ENCODE measurements at regions not wholly inside any gene's neighbourhood (a gene's known extent, or its start where the extent isn't known, plus 50 kb on each side); places are given as distances from the start of the nearest gene placed in this dataset.

GRCh38 chr2:134081238-134081938, 172.5 kb upstream of the MGAT5 start:
- Histone ChIP-seq H3K9ac (replicated peaks in 1 of 4; ENCODE audit: extremely low read depth in 1 of 4, low read depth in 3 of 4, low read length in 3 of 4) (no peak overlapping the region), H3K4me3 (ENCODE audit: extremely low read depth in 1 of 4, insufficient read depth in 2 of 4, low read depth in 3 of 4, low read length in 4 of 4) (no peak overlapping the region), H2AFZ (ENCODE audit: low read length) (no peak overlapping the region), H3K23me2 (ENCODE audit: low read depth, low read length) (no peaks in the 10 kb centered on the region; the same call in 1 of the 2 replicates), H3K79me1 (ENCODE audit: low read depth, low read length) (no peaks in the 10 kb centered on the region), H3K9me3 (ENCODE audit: insufficient read depth in 2 of 2, low read depth in 1 of 2, low read length in 1 of 2) (no peaks in the 10 kb centered on the region), H4K8ac (ENCODE audit: extremely low read depth, insufficient read depth, low read length) (no peak overlapping the region), H4K5ac (ENCODE audit: insufficient read length, low read depth, low read length) (no peak overlapping the region), H3K23ac (ENCODE audit: insufficient read length) (no peak overlapping the region), H3K4ac (replicated peaks; ENCODE audit: insufficient read length, low read depth, low read length) (no peak overlapping the region), H3K4me2 (ENCODE audit: insufficient read depth in 1 of 2, low read depth in 2 of 2, low read length in 2 of 2) (no peak overlapping the region; a peak in 1 of 4 replicates), H3K27me3 (replicated peaks in 1 of 4; ENCODE audit: control insufficient read depth in 3 of 4, extremely low read depth in 1 of 4, insufficient read depth in 3 of 4, low read length in 3 of 4) (no peaks in the 10 kb centered on the region), H3K27ac (ENCODE audit: low read depth, low read length) (no peak overlapping the region), H2BK120ac (replicated peaks; ENCODE audit: low read depth, low read length) (no peak overlapping the region), H4K20me1 (replicated peaks in 1 of 2; ENCODE audit: control insufficient read depth in 1 of 2, insufficient read depth in 2 of 2, low read length in 2 of 2) (no peaks in the 10 kb centered on the region), H2AK5ac (ENCODE audit: low read depth, low read length) (no peak overlapping the region), H3K18ac (ENCODE audit: extremely low read depth, low read length) (peak overlapping the region; percentile 42; the same call in 1 of the 2 replicates), H3K56ac (replicated peaks; ENCODE audit: insufficient read length, low read depth, low read length) (no peak overlapping the region), H4K91ac (replicated peaks; ENCODE audit: insufficient read length, low read length) (no peak overlapping the region), H3K4me1 (replicated peaks in 1 of 4; ENCODE audit: control insufficient read depth in 3 of 4, insufficient read depth in 4 of 4, low read length in 3 of 4) (peaks cover 1 to 12% (median 10%) of the 10 kb centered on the region in 4 experiments; a peak in 3 of 7 replicates), H3K14ac (ENCODE audit: insufficient read length) (no peak overlapping the region), H3K79me2 (ENCODE audit: control insufficient read depth in 1 of 2, insufficient read depth in 2 of 2, low read length in 2 of 2) (no peaks in the 10 kb centered on the region), H3K36me3 (ENCODE audit: control insufficient read depth in 2 of 4, insufficient read depth in 4 of 4, low read length in 3 of 4) (no peaks in the 10 kb centered on the region), H2BK15ac (ENCODE audit: low read length) (peak overlapping the region; percentile 40; the same call in 1 of the 2 replicates), H2BK20ac (ENCODE audit: low read length) (no peak overlapping the region; the same call in 1 of the 2 replicates), H2BK12ac (ENCODE audit: low read depth, low read length) (no peak overlapping the region), H2BK5ac (ENCODE audit: low read depth, low read length) (no peak overlapping the region; the same call in 1 of the 2 replicates)
- FAIRE-seq (no peak), DNase-seq (ENCODE audit: low read depth in 1 of 2, low spot score in 2 of 2) (no peak)
- POLR2A ChIA-PET (ENCODE audit: partially characterized antibody), result interaction anchor here (0.6 kb wide), 1 partner anchor 9 kb away, joined by 3 read pairs; no protein-coding TSS in a partner anchor
- CTCF ChIA-PET (ENCODE audit: partially characterized antibody), result no interaction called here
- 94% methylated on average over 8 of the region's 8 CpGs; no CpG with 5 or more reads in 1 of the 2 experiments for WGBS, 2 experiments (ENCODE audit: extremely low coverage in 1 of 2, insufficient coverage in 1 of 2, insufficient read length in 1 of 2, insufficient replicate concordance in 2 of 2, low coverage in 1 of 2, low lambda C conversion rate in 2 of 2, missing lambda C conversion rate in 1 of 2)
- TF ChIP-seq E2F6 (IDR thresholded peaks at IDR 0.05), result no peak
- TF ChIP-seq GABPA (IDR thresholded peaks at IDR 0.05; ENCODE audit: borderline replicate concordance, insufficient read depth, low read length), result no peak
- no peak for TF ChIP-seq TBP (IDR thresholded peaks at IDR 0.05; ENCODE audit: low read depth, low read length)
- no peak for TF ChIP-seq KDM1A (IDR thresholded peaks at IDR 0.05; ENCODE audit: borderline replicate concordance, low read length)
- TF ChIP-seq TAF1 (IDR thresholded peaks at IDR 0.05; ENCODE audit: low read depth, low read length), result no peak
- no peak for TF ChIP-seq TCF12 (IDR thresholded peaks at IDR 0.05; ENCODE audit: low read depth, low read length)
- no peak for TF ChIP-seq EGR1 (IDR thresholded peaks at IDR 0.05; ENCODE audit: borderline replicate concordance, low read depth, low read length)
- no peak for TF ChIP-seq BCL11A (IDR thresholded peaks at IDR 0.05; ENCODE audit: low read depth in 2 of 2, low read length in 2 of 2)
- TF ChIP-seq SUZ12 (IDR thresholded peaks at IDR 0.05; ENCODE audit: low read length), result no peak
- no peak for TF ChIP-seq CEBPB (IDR thresholded peaks at IDR 0.05; ENCODE audit: low read depth, low read length)
- TF ChIP-seq TEAD4 (IDR thresholded peaks at IDR 0.05; ENCODE audit: low read depth, low read length), result no peak
- no peak for TF ChIP-seq HDAC2 (IDR thresholded peaks at IDR 0.05; ENCODE audit: borderline replicate concordance in 1 of 2, low read depth in 2 of 2, low read length in 2 of 2)
- no peak for TF ChIP-seq SAP30 (IDR thresholded peaks at IDR 0.05; ENCODE audit: insufficient read depth, insufficient replicate concordance, low read length)

All from H1 (cell line).